AG08395 (cell line): ENCODE measurements at regions not wholly inside any gene's neighbourhood (a gene's known extent, or its start where the extent isn't known, plus 50 kb on each side); places are given as distances from the start of the nearest gene placed in this dataset.
"Not testable (repeated sequence)": the region's sequence is repeated elsewhere in the genome, so short reads cannot be mapped to it uniquely, and the experiment has no call there.

Source experiments
- DNase-seq: peaks from one replicate; pipeline ENCODE4 v3.0.0; 2012; ENCODE audit warnings: mixed read lengths, low spot score

DNA sequence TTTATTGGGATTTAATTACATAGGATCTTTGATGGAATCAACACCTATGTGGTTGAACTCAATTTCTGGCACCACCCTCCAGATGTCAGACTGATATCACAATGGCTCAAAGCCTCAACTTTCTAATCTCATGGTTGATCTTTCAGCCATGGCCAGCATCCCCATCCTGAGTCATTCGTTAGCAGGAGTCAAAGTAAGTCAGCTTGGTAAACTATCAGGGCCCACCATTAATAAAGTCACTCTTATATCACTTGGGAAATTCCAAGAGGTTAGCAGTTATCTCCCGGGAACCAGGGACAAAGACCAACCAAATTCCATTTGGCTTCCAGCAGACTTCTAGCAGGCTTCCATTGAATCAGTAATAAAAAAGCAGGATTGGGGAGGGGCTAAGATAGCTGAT, 50.7 kb upstream of the TNFSF4 start:
- no peak for DNase-seq

DNA sequence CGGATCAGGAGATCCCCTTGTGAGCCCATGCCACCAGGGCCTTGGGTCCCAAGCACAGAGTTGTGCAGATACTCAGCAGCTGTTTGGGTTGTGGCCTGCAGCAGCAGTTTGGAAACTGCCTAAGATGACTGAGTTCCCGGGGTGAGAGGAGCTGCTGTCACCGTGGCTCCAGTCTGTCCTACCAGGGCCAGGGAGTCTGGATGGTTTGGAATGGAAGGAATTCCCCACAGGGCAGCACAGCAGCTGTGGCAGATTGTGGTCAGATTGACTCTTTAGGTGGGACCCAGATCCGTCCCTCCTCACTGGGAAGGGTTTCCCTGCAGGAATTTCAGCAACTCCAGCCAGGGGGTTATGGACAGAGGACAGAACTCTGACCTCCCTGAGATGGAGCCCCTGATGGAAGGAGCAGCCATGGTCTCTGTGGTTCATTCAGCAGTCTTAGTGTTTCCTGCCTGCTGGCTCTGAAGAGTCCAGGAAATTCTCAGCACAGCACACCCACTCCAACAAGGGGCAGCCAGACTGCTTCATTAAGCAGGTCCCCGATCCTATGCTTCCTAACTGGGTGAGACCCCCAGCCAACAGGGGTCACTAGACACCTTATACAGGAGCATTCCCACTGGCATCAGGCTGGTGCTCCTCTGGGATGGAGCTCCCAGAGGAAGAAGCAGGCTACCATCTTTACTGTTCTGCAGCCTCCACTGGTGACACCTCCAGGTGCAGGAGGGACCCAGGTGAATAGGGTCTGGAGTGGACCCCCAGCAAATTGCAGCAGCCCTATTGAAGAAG, 51.5 kb upstream of the TNFSF4 start:
- peak; percentile 66 for DNase-seq

DNA sequence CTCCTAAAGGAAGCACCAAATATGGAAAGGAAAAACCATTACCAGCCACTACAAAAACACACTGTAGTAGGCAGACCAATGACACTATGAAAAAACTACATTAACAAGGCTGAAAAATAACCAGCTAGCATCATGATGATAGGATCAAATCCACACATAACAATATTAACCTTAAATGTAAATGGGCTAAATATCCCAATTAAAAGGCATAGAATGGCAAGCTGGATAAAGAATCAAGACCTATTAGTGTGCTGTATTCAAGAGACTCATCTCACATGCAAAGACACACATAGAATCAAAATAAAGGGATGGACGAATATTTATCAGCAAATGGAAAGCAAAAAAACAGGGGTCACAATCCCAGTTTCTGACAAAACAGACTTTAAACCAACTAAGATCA, 53.2 kb upstream of the TNFSF4 start:
- not testable (repeated sequence) for DNase-seq

GRCh38 chr1:173266841-173267240, 59.7 kb upstream of the TNFSF4 start:
- DNase-seq: no peak

GRCh38 chr1:173267453-173267945, 60.4 kb upstream of the TNFSF4 start:
- peak; percentile 72 for DNase-seq

DNA sequence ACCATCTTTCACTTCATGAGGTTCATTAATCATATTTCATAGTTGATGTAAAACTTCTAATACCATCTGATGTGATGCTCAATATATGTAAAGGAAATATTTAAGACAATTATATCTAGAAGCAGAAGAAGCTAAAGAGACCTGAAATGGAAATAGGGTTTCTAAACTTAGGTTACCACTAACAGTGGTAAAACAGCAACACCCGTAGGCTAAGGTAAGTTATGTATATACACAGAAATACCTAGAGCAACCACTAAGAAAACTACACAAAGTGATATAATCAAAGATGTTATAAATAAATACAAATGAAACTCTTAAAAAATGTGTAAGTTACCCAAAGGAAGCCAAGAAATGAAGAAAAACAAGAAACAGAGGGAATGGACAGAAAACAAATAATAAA, 61.1 kb upstream of the TNFSF4 start:
- DNase-seq: no peak

GRCh38 chr1:173268786-173269277, 61.7 kb upstream of the TNFSF4 start:
- DNase-seq: no peak

DNA sequence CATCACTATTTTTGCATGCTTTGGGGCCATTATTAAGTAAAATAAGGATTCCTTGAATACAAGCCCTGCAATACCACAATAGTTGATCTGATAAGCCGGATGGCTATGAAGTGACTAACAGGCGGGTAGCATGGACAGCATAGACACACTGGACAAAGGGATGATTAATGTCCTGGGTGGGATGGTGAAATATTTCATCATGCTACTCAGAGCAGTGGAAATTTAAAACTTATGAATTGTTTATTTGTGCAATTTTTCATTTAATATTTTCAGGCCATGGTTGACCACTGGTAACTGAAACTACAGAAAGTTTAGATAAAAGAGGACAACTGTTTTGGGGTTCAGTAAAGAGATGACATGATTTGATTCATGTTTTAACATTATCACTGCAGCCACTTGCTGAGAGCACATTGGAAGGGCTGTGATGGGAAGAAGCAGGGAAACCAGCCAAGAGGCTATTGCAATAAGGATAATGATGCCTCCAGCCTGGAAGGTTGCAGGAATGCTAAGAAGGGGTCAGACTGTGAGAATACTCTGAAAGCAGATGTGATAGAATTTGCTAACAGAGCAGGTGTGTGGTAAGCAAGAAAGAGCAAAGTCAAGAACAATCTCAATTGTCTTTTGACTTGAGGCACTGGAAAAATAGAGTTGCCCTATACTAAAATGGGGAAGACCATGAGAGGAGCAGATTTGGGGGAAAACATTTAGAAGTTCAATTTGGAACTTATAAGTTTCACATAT, 62.5 kb upstream of the TNFSF4 start:
- peak; percentile 69 for DNase-seq

DNA sequence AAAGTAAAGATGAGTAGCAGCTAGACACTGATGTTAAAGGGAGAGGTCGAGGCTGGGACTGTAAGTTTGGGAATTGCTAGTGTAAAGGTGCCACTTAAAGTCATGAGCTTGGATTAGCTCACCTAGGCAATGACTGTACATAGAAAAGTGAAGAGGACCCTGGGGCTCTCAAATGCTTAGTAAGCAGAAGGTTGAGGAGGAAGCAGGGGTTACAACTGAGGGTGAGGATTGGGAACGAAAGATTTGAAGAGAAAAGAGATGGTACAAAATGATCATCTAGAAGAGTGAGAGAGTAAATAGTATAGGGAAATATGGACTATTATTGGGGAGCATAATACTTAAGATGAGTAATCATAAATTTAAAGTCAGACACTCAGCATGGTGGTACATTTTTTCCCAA, 63.1 kb upstream of the TNFSF4 start:
- no peak for DNase-seq

DNA sequence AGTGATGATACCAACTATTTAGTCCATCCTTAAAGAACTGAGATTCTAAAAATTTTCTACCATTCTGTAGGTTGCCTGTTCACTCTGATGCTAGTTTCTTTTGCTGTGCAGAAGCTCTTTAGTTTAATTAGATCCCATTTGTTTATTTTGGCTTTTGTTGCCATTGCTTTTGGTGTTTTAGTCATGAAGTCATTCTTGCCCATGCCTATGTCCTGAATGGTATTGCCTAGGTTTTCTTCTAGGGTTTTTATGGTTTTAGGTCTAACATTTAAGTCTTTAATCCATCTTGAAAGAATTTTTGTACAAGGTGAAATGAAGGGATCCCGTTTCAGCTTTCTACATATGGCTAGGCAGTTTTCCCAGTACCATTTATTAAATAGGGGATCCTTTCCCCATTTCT, 63.9 kb upstream of the TNFSF4 start:
- not testable (repeated sequence) for DNase-seq

DNA sequence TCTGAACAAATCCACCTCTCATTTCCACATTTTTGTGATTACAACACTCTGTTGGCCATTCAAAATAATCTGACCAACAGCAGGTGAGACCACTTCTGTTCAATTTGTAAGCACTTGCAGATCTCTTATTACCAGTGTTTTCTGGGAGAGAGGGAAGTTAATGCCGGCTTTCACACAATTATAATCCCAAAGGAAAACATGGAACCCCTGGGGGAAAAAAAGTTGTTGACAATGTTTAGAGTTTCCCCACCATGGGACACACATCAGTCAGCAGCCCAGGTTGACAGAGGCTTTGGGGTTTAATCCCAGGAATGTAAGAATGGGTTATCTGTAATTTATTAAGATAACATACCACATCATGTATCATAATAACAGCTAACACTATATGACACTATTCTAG, 68.4 kb upstream of the TNFSF4 start:
- no peak for DNase-seq

GRCh38 chr1:173276922-173277800, 70.0 kb upstream of the TNFSF4 start:
- no peak for DNase-seq

GRCh38 chr1:173280899-173281660, 73.9 kb upstream of the TNFSF4 start:
- DNase-seq: no peak

DNA sequence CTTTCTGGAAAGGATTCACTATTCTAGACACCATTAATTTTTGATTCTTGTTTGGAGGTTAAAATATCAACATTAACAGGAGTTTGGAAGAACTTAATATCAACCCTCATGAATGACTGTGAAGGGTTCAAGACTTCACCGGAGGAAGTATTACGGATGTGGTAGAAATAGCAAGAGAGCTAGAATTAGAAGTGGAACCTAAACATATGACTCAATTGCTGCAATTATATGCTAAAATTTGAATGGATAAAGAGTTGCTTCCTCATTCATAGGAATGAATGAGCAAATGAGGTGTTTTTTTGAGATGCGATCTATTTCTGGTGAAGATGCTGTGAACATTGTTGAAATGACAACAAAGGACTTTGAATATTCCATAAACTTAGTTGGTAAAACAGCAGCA, 77.9 kb upstream of the TNFSF4 start:
- no peak for DNase-seq

GRCh38 chr1:173287785-173288184, 80.7 kb upstream of the TNFSF4 start:
- DNase-seq: no peak

DNA sequence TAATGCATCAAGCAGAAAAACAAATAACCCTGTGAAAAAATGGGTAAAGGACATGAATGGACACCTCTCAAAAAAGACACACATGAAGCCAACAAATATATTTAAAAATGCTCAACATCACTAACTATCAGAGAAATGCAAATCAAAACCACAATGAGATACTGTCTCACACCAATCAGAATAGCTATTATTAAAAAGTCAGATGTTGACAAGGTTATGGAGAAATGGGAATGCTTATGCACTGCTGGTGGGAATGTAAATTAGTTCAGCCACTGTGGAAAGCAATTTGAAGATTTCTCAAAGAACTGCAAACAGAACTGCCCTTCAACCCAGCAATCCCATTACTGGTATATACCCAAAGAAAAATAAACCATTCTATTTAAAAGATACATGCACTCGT, 86.6 kb upstream of the TNFSF4 start:
- no peak for DNase-seq

DNA sequence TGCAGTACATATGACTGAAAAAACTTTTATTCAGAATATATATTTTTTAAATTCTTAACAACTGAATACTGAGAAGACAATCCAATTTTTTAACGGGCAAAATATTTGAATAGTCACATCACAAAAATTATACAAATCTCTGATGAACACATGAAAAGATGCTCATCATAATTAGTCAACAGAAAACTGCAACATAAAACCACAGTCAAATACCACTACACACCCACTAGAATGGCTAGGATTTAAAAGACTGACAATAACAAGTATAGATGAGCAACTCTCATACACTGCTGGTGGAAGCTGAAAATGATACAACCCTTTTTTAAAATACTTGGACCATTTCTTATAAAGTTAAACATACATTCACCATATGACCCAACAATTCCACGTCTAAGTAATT, 87.7 kb upstream of the TNFSF4 start:
- DNase-seq: peak; percentile 13

- no peak for DNase-seq
These were observed 88.3 kb upstream of the TNFSF4 start for GRCh38 chr1:173295391-173295790.

GRCh38 chr1:173295995-173296394, 88.9 kb upstream of the TNFSF4 start:
- no peak for DNase-seq

DNA sequence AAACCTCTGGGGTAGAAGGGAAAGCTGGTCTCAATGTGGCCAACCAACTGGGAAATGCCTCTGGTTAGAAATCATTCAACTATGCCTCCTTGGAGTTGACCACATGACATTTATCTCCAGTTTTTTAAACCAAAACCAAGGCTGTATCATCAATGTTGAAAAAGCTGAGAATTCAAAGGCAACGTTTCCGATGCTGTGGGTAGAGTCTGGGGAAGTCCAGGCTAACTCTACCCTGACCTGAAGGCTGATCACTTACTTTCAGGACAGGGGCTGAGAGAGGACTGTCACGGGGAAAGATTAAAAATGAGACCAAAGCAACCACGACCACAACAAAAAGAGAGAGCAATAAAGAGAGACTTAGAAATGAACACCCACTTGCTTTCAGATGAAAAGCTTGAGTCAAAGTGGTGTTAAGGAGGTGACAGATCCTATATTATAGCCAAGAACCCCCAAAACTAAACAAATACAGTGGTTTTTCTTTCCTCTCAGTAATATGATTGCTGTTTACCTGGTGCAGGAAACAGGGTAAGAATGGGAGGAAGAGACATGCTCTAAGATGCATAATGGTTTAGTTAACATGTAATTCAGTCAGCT, 90.8 kb upstream of the TNFSF4 start:
- no peak for DNase-seq
